Activated B cell treated with CpG ODN at 0.5 μM for 24 hours (primary cell): ENCODE measurements at regions not wholly inside any gene's neighbourhood (a gene's known extent, or its start where the extent isn't known, plus 50 kb on each side); places are given as distances from the start of the nearest gene placed in this dataset.
"Not testable (repeated sequence)": the region's sequence is repeated elsewhere in the genome, so short reads cannot be mapped to it uniquely, and the experiment has no call there.

Experiments
- ATAC-seq: fragments of 200-7000 bp; cut with Tn5 transposase; one replicate; pipeline ENCODE4 v1.10.0; 2021; ENCODE audit warnings: low read depth, mild to moderate bottlenecking, moderate library complexity
- CTCF ChIA-PET: fragments of 350-600 bp; sonication (Branson Sonifier 250); formaldehyde crosslinking; loops from one replicate; lab custom pipeline; 2021; ENCODE audit warnings: antibody characterized with exemption; lab: Charles Lee
- POLR2A ChIA-PET: fragments of 350-600 bp; sonication (Branson Sonifier 250); formaldehyde crosslinking; loops from one replicate; lab custom pipeline; 2021; ENCODE audit warnings: antibody characterized with exemption; lab: Charles Lee
- DNase-seq: peaks from one replicate; pipeline ENCODE4 v3.0.0; 2022
- H3K27ac Mint-ChIP-seq: one replicate; pipeline ENCODE4 v1.8.0; 2020; ENCODE audit warnings: mixed read lengths
- H3K27me3 Mint-ChIP-seq: one replicate; pipeline ENCODE4 v1.8.0; 2021; ENCODE audit warnings: mixed read lengths
- H3K36me3 Mint-ChIP-seq: one replicate; pipeline ENCODE4 v1.8.0; 2021; ENCODE audit warnings: low read depth, mixed read lengths
- H3K4me1 Mint-ChIP-seq: one replicate; pipeline ENCODE4 v1.8.0; 2021; ENCODE audit warnings: mixed read lengths
- H3K4me3 Mint-ChIP-seq: one replicate; pipeline ENCODE4 v1.8.0; 2020; ENCODE audit warnings: mild to moderate bottlenecking, mixed read lengths
- H3K9me3 Mint-ChIP-seq: one replicate; pipeline ENCODE4 v1.8.0; 2020; ENCODE audit warnings: mixed read lengths
- CTCF ChIP-seq: fragments of 200-600 bp; IDR thresholded peaks from one replicate; pipeline ENCODE4 v1.8.0; 2022; ENCODE audit warnings: antibody characterized with exemption, mild to moderate bottlenecking
- intact Hi-C: fragments of 100-400 bp; cut with micrococcal nuclease; formaldehyde crosslinking; loops from one replicate; pipeline ENCODE4 v1.15.1; 2024

DNA sequence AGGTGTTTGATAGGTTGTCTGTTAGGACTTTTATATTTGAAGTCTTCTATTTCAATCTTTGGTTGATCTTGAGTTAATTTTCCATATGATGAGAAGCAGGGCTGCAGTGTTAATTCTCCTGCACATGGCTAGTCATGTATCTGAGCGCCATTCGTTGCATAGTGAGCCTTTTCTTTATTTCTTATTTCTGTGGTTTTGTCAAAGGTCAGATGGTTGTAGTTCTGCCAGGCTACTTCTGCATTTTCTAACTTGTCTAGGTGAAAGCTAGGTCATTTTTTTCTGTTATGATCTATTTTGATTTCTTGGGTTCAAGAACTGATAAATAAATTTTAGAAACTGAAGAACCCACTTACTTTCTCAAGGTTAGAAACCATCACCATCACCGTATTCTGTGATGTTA, 56.7 kb downstream of the CCDC74A start:
- ATAC-seq (peak; percentile 63), DNase-seq (no peak)
- POLR2A ChIA-PET = interaction anchor here (1.0 kb wide), 1 partner anchor 92 kb away, joined by 3 read pairs; the partner anchor contains the start of gene MZT2A
- Mint-ChIP-seq H3K27ac (peak overlapping the region; percentile 13), H3K27me3 (peaks cover 14% of the 10 kb centered on the region), H3K9me3 (no peaks in the 10 kb centered on the region), H3K4me3 (no peak overlapping the region), H3K36me3 (no peaks in the 10 kb centered on the region), H3K4me1 (peaks cover 45% of the 10 kb centered on the region)
- TF ChIP-seq CTCF = no peak
- CTCF ChIA-PET = interaction anchor here (1.5 kb wide), 1 partner anchor 88 kb away, joined by 3 read pairs; no protein-coding TSS in a partner anchor
- intact Hi-C loops = no loop called here

DNA sequence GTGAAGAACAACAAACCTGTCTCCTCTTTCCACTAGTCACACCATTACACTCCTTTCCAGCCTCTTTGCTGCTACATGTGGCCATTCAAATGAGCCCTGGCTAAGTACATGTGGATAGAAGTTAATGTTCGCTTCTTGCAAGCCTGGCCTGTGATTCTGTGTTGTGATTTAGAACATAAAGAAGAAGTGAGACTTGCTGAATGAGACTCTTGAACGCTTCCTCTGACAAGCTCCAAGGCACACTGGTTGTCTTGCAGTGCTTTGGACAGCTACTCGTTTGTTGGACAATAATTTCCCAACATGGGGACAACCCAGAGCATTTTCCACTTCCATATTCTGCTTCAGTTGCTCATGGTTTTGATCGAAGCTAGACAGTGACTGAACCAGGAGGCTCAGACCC, 57.3 kb downstream of the CCDC74A start:
- intact Hi-C loops = loop anchor here (1.0 to 5.0 kb wide), 2 partner anchors 87 to 93 kb away; partner anchors contain the start of gene MZT2A
- H3K27ac Mint-ChIP-seq = peak overlapping the region; percentile 72
- CTCF ChIA-PET = interaction anchor here (1.5 kb wide), 1 partner anchor 87 kb away, joined by 3 read pairs; no protein-coding TSS in a partner anchor
- H3K36me3 Mint-ChIP-seq = no peaks in the 10 kb centered on the region
- ATAC-seq (peak; percentile 77), DNase-seq (no peak)
- no peaks in the 10 kb centered on the region for H3K9me3 Mint-ChIP-seq
- H3K27me3 Mint-ChIP-seq = peaks cover 14% of the 10 kb centered on the region
- POLR2A ChIA-PET = interaction anchor here (1.0 kb wide), 1 partner anchor 92 kb away, joined by 3 read pairs; the partner anchor contains the start of gene MZT2A
- peak overlapping the region; percentile 50 for H3K4me3 Mint-ChIP-seq
- TF ChIP-seq CTCF = no peak
- peaks cover 47% of the 10 kb centered on the region for H3K4me1 Mint-ChIP-seq

- POLR2A ChIA-PET = no interaction called here
- no peak overlapping the region for H3K27ac Mint-ChIP-seq
- ATAC-seq = peak; percentile 38
- no peak for DNase-seq
- peaks cover 47% of the 10 kb centered on the region for H3K4me1 Mint-ChIP-seq
- intact Hi-C loops = loop anchor here (5.0 kb wide), 1 partner anchor 84 kb away; no protein-coding TSS in a partner anchor
- CTCF ChIA-PET = no interaction called here
- peak overlapping the region; percentile 13 for H3K4me3 Mint-ChIP-seq
- no peaks in the 10 kb centered on the region for H3K9me3 Mint-ChIP-seq
- TF ChIP-seq CTCF = no peak
- no peaks in the 10 kb centered on the region for H3K36me3 Mint-ChIP-seq
- peaks cover 7% of the 10 kb centered on the region for H3K27me3 Mint-ChIP-seq
Observed at GRCh38 chr2:131588152-131588873, 60.6 kb downstream of the CCDC74A start.

- H3K4me3 Mint-ChIP-seq, H3K27ac Mint-ChIP-seq, DNase-seq, POLR2A ChIA-PET, H3K36me3 Mint-ChIP-seq, H3K9me3 Mint-ChIP-seq, CTCF ChIA-PET, ATAC-seq, H3K27me3 Mint-ChIP-seq: not testable (repeated sequence)
- intact Hi-C loops = loop anchor here (5.0 kb wide), 1 partner anchor 83 kb away; no protein-coding TSS in a partner anchor
- H3K4me1 Mint-ChIP-seq = peaks cover 39% of the 10 kb centered on the region
Observed at GRCh38 chr2:131589126-131589525, 61.4 kb downstream of the CCDC74A start.

DNA sequence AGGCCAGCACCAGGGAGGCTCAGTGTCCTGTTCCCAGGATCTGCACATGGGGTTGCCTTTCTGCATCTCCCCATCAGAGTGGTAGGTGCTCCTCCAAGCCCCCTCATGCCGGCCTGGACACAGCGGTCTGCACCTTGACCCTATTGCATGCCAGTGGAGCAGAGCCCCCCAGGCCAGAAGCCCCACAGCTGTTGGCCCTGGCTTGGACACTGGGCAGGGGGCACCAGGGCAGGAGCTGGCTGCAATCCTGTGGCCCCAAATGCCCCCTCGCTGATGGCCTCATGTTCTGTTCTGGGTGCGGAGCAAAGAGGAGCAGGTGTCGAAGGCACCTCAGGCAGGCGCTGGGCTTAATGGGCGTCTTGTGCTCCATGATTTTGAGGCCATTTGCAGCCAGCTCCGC, 62.7 kb downstream of the CCDC74A start:
- Mint-ChIP-seq H3K36me3 (no peaks in the 10 kb centered on the region), H3K27ac (no peak overlapping the region), H3K4me1 (peaks cover 27% of the 10 kb centered on the region), H3K27me3 (peaks cover 7% of the 10 kb centered on the region), H3K9me3 (no peaks in the 10 kb centered on the region), H3K4me3 (no peak overlapping the region)
- DNase-seq (no peak), ATAC-seq (no peak)
- CTCF ChIA-PET = no interaction called here
- intact Hi-C loops = no loop called here
- TF ChIP-seq CTCF = no peak
- POLR2A ChIA-PET = no interaction called here
